GM06990 (cell line): ENCODE measurements at regions not wholly inside any gene's neighbourhood (a gene's known extent, or its start where the extent isn't known, plus 50 kb on each side); places are given as distances from the start of the nearest gene placed in this dataset.

ENCODE experiments used
- DNase-seq: peaks from one replicate; pipeline ENCODE4 v3.0.0-alpha.2; 2011; ENCODE audit not compliant: insufficient read length; ENCODE audit errors: extremely low read depth
- H3K27me3 ChIP-seq: replicated peaks from 2 replicates; pipeline ENCODE4 v1.6.0; 2011; ENCODE audit warnings: low read length; ENCODE audit not compliant: control insufficient read depth, insufficient read depth
- H3K36me3 ChIP-seq: 2 replicates; pipeline ENCODE4 v1.5.1; 2011; ENCODE audit warnings: low read length; ENCODE audit not compliant: control insufficient read depth, insufficient read depth
- H3K4me3 ChIP-seq: replicated peaks from 2 replicates; pipeline ENCODE4 v1.5.1; 2011; ENCODE audit warnings: low read depth, mild to moderate bottlenecking, control low read depth, low read length
- TF ChIP-seq, protein P1 (sequence below): IDR thresholded peaks from 2 replicates; pipeline ENCODE4 v1.5.1; 2011; ENCODE audit warnings: low read length, control low read depth, mild to moderate bottlenecking, inconsistent platforms; ENCODE audit not compliant: insufficient read depth, poor library complexity, severe bottlenecking

DNA sequence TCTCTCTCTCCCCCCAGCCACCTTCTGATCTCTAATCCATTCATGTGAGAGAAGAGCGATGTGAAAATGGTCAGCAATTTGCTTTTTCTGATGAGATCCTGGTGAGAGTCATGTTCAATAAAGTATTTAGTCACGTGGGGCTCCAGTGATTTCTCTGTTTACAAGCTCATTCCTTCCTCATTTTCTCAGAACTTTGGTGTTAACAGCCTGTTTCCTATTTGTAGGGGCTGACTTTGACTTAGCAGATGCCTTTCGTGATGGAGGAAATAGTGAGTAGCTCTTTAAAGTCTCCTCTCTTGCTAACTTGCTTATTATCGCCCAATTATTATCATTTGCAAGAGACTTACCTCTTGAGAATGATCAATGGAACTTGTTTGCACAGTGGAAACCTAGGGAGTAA lies 72.6 kb upstream of the CD99 start:
- no peaks in the 10 kb centered on the region; the same call in none of the 2 replicates for H3K36me3 ChIP-seq

DNA sequence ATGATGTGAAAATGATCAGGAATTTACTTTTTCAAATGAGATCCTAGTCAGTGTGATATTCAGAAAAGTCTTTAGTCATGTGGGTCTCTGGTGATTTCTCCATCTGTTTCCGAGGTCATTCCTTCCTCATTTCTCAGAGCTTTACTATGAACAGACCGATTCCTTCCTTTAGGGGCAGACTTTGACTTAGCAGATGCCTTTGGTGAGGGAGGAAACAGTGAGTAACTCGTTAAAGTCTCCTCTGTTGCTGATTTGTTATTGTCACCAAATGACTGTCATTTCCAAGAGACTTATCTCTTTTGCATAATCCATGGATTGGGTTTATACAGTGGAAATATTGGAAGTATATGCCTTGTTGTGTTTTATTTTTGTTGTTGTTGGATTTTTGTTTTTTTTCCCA lies 76.2 kb upstream of the CD99 start:
- DNase-seq = no peak
- Histone ChIP-seq H3K27me3 (no peaks in the 10 kb centered on the region), H3K36me3 (no peaks in the 10 kb centered on the region; the same call in 1 of the 2 replicates), H3K4me3 (no peak overlapping the region)
- TF ChIP-seq, protein P1, sequence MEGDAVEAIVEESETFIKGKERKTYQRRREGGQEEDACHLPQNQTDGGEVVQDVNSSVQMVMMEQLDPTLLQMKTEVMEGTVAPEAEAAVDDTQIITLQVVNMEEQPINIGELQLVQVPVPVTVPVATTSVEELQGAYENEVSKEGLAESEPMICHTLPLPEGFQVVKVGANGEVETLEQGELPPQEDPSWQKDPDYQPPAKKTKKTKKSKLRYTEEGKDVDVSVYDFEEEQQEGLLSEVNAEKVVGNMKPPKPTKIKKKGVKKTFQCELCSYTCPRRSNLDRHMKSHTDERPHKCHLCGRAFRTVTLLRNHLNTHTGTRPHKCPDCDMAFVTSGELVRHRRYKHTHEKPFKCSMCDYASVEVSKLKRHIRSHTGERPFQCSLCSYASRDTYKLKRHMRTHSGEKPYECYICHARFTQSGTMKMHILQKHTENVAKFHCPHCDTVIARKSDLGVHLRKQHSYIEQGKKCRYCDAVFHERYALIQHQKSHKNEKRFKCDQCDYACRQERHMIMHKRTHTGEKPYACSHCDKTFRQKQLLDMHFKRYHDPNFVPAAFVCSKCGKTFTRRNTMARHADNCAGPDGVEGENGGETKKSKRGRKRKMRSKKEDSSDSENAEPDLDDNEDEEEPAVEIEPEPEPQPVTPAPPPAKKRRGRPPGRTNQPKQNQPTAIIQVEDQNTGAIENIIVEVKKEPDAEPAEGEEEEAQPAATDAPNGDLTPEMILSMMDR = no peak

More for the DNA sequence above, 72.6 kb upstream of the CD99 start:
- DNase-seq = no peak
- TF ChIP-seq, protein P1 = no peak
- Histone ChIP-seq H3K4me3 (no peak overlapping the region), H3K27me3 (no peaks in the 10 kb centered on the region)

DNA sequence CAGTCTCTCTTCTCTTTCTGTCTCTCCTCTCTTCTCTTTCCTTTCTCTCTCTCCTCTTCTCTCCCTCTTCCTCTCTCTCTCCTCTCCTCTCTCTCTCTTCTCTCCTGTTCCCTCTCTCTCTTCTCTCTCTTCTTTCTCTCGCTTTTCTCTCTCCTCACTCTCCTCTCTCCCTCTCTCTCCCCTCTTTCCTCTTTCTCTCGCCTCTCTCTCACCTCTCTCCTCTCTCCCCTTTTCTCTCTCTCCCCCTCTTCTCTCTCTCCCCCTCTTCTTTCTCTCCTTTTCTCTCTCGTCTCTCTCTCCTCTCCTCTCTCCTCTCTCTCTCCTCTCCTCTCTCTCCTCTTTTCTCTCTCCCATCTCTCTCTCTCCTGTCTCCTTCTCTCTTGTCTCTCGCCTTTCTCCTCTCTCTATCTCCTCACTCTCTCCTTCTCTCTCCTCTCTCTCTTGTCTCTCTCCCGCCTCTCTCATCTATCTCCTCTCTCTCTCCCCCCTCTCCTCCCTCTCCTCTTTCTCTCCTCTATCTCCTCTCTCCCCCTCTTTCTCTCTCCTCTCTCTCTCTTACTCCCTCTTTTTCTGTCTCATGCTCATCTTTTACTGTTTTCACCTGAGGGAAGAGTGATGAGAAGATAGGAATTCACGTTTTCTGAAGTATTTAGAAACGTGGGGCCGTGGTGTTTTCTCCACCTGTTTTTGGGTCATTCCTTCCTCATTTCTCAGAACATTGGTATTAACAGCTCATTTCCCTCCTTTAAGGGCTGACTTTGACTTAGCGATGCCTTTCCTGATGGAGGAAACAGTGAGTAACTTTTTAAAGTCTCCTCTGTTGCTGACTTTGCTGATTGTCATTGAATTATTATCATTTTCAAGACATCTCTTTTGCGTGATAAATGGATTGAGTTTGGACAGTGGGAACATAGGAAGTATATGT lies 80.6 kb upstream of the CD99 start:
- TF ChIP-seq, protein P1 = no peak
- DNase-seq = no peak
- peak overlapping the region; percentile 66 for H3K4me3 ChIP-seq
- no peaks in the 10 kb centered on the region for H3K27me3 ChIP-seq
- H3K36me3 ChIP-seq = no peaks in the 10 kb centered on the region; the same call in 1 of the 2 replicates

DNA sequence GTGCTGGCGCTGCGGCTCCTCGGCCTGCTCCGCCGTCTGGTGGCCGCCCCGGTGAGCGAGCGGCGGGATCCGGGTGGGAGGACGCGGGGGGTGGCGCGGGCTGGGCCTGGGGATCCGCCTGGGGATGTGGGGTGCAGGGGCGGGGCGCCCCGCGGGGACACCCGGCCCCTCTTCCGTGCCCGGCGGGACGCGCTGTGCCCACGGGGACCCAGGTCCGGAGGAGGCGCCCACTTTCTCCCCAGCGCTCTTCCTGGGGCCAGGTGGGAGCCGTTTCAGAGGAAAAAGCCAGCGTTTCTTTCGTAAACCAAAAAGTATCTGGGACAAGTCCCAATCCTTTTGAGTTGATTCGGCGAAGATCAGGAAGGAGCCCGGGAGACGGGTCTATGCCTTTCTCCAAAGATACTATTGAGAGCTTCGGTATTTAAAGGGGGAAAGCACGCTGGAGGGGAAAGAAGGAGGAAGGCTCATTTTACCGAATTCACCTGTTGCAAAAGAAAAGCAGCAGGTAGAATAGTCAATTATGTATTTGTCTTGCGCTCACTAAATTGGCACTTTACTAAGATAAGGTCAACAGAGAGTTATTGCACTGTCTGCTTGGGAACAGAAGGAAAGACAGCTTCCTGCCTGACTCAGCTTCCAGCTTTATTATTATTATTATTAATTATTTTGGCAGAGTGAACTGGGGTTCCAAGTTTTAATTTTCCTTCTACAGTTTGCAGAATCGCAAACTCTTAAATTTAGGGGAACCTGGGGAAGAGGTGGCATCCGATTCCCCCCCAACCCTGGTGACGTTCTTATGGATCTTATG lies 81.5 kb upstream of the CD99 start:
- Histone ChIP-seq H3K4me3 (peak overlapping the region; percentile 66), H3K36me3 (no peaks in the 10 kb centered on the region; the same call in 1 of the 2 replicates), H3K27me3 (no peaks in the 10 kb centered on the region)
- TF ChIP-seq, protein P1 = no peak
- no peak for DNase-seq

DNA sequence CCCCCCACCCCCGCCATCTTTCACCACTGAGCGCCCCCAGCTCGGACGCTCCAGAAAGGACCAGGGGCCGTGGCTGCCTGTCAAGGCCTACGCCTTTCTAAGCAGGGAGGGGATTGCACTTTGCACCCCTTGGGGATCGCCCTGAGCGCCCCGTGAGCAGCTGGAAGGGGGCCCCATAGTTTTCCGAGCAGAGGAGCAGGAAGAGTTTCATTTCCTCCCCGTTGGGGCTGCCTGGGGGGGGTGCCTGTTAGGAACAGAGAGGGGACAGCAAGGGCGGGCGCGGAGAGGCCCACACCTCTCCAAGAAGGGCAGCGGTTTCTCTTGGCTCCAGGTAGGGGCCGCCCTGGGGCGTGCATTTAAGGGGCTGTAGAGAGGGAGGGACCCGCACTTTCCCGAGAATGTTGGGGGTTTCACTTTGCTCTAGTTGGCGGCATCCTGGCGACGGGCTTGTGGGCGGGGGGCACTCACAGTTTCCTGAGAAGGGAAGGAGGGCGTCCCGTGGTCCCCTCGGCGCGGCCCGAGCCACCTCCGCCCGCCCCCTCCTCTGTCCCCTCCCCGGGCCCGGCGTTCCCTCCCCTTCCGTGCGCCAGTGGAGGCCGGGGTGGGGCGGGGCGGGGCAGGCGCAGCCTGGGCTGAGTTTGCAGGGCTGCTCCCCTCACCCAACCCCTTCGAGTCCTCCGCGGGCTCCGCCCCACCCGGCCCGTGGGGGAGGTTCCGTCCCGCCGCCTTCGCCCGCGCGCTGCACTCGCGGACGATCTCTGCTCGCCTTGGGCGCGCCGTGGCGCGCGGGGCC lies 82.3 kb upstream of the CD99 start:
- peak; percentile 91 for DNase-seq
- TF ChIP-seq, protein P1 = no peak
- Histone ChIP-seq H3K36me3 (no peaks in the 10 kb centered on the region), H3K27me3 (no peaks in the 10 kb centered on the region), H3K4me3 (peak overlapping the region; percentile 66)
